Stomach smooth muscle (tissue), 2 donors: ENCODE measurements at regions not wholly inside any gene's neighbourhood (a gene's known extent, or its start where the extent isn't known, plus 50 kb on each side); places are given as distances from the start of the nearest gene placed in this dataset.

Experiments used
- H3K27ac ChIP-seq: one replicate; pipeline ENCODE4 v1.7.0; 2013; ENCODE audit warnings: mild to moderate bottlenecking, low read length, inconsistent platforms
- H3K27me3 ChIP-seq, 2 donors: one replicate each; pipeline ENCODE4 v1.7.0; 2013; ENCODE audit warnings: low read length in 2 of 2; ENCODE audit not compliant: insufficient read depth in 2 of 2, control insufficient read depth in 1 of 2
- H3K36me3 ChIP-seq, 2 donors: one replicate each; pipeline ENCODE4 v1.7.0; 2013; ENCODE audit warnings: low read length in 2 of 2; ENCODE audit not compliant: control insufficient read depth in 2 of 2, insufficient read depth in 2 of 2
- H3K4me1 ChIP-seq: one replicate; pipeline ENCODE4 v1.7.0; 2013; ENCODE audit warnings: low read length; ENCODE audit not compliant: control insufficient read depth, insufficient read depth
- H3K4me3 ChIP-seq, 2 donors: one replicate each; pipeline ENCODE4 v1.7.0; 2013; ENCODE audit warnings: low read length in 2 of 2
- H3K9ac ChIP-seq, 2 donors: one replicate each; pipeline ENCODE4 v1.7.0; 2013; ENCODE audit warnings: low read length in 2 of 2, mild to moderate bottlenecking in 1 of 2
- H3K9me3 ChIP-seq, 2 donors: one replicate each; pipeline ENCODE4 v1.7.0; 2013; ENCODE audit warnings: low read length in 2 of 2; ENCODE audit not compliant: control insufficient read depth in 2 of 2
- donor health status: healthy.
- donor health status: Pancreatic carcinoma.

- Histone ChIP-seq H3K9ac (no peak overlapping the region), H3K36me3 (no peaks in the 10 kb centered on the region), H3K27ac (peak overlapping the region; percentile 58), H3K27me3 (no peaks in the 10 kb centered on the region), H3K4me1 (peaks cover 52% of the 10 kb centered on the region), H3K9me3 (no peaks in the 10 kb centered on the region), H3K4me3 (no peak overlapping the region)
Observed at GRCh38 chr9:16277471-16277960, 593.0 kb downstream of the BNC2 start.

- Histone ChIP-seq H3K4me3 (no peak overlapping the region), H3K27ac (peak overlapping the region; percentile 58), H3K4me1 (peaks cover 52% of the 10 kb centered on the region), H3K9me3 (no peaks in the 10 kb centered on the region), H3K36me3 (no peaks in the 10 kb centered on the region), H3K27me3 (no peaks in the 10 kb centered on the region), H3K9ac (peak overlapping the region in 1 of 2 donors; percentile 36)
Observed at GRCh38 chr9:16278326-16278999, 592.0 kb downstream of the BNC2 start.

GRCh38 chr9:16281707-16282106, 588.8 kb downstream of the BNC2 start:
- Histone ChIP-seq H3K27me3 (no peaks in the 10 kb centered on the region), H3K4me1 (peaks cover 41% of the 10 kb centered on the region), H3K9ac (peak overlapping the region in 1 of 2 donors; percentile 21), H3K27ac (peak overlapping the region; percentile 24), H3K4me3 (no peak overlapping the region), H3K36me3 (no peaks in the 10 kb centered on the region), H3K9me3 (no peaks in the 10 kb centered on the region)

GRCh38 chr9:16282216-16282615, 588.3 kb downstream of the BNC2 start:
- no peaks in the 10 kb centered on the region for H3K9me3 ChIP-seq
- no peaks in the 10 kb centered on the region for H3K27me3 ChIP-seq
- H3K4me3 ChIP-seq: no peak overlapping the region
- no peaks in the 10 kb centered on the region for H3K36me3 ChIP-seq
- peaks cover 36% of the 10 kb centered on the region for H3K4me1 ChIP-seq
- no peak overlapping the region for H3K9ac ChIP-seq
- H3K27ac ChIP-seq: peak overlapping the region; percentile 55

GRCh38 chr9:16282718-16283117, 587.8 kb downstream of the BNC2 start:
- H3K27ac ChIP-seq: peak overlapping the region; percentile 55
- H3K4me3 ChIP-seq: no peak overlapping the region
- H3K36me3 ChIP-seq: no peaks in the 10 kb centered on the region
- no peaks in the 10 kb centered on the region for H3K9me3 ChIP-seq
- H3K4me1 ChIP-seq: peaks cover 31% of the 10 kb centered on the region
- no peaks in the 10 kb centered on the region for H3K27me3 ChIP-seq
- H3K9ac ChIP-seq: no peak overlapping the region

GRCh38 chr9:16286160-16286559, 584.3 kb downstream of the BNC2 start:
- Histone ChIP-seq H3K9me3 (no peaks in the 10 kb centered on the region), H3K27me3 (no peaks in the 10 kb centered on the region), H3K9ac (no peak overlapping the region), H3K4me1 (peaks cover 12% of the 10 kb centered on the region), H3K4me3 (no peak overlapping the region), H3K27ac (no peak overlapping the region), H3K36me3 (no peaks in the 10 kb centered on the region)

GRCh38 chr9:16289639-16290038, 580.8 kb downstream of the BNC2 start:
- Histone ChIP-seq H3K27ac (no peak overlapping the region), H3K4me1 (peaks cover 5% of the 10 kb centered on the region), H3K4me3 (no peak overlapping the region), H3K9ac (no peak overlapping the region), H3K36me3 (no peaks in the 10 kb centered on the region), H3K9me3 (peaks cover 0 to 2% of the 10 kb centered on the region in 2 donors), H3K27me3 (no peaks in the 10 kb centered on the region)

GRCh38 chr9:16290169-16290568, 580.3 kb downstream of the BNC2 start:
- H3K27me3 ChIP-seq: no peaks in the 10 kb centered on the region
- H3K4me1 ChIP-seq: peaks cover 6% of the 10 kb centered on the region
- H3K9me3 ChIP-seq: peaks cover 0 to 2% of the 10 kb centered on the region in 2 donors
- no peak overlapping the region for H3K27ac ChIP-seq
- H3K36me3 ChIP-seq: no peaks in the 10 kb centered on the region
- no peak overlapping the region for H3K9ac ChIP-seq
- H3K4me3 ChIP-seq: no peak overlapping the region

- H3K4me1 ChIP-seq: peaks cover 6% of the 10 kb centered on the region
- H3K36me3 ChIP-seq: no peaks in the 10 kb centered on the region
- H3K4me3 ChIP-seq: no peak overlapping the region
- no peaks in the 10 kb centered on the region for H3K27me3 ChIP-seq
- H3K9me3 ChIP-seq: peaks cover 0 to 2% of the 10 kb centered on the region in 2 donors
- H3K9ac ChIP-seq: no peak overlapping the region
- H3K27ac ChIP-seq: no peak overlapping the region
Observed at GRCh38 chr9:16291921-16292320, 578.5 kb downstream of the BNC2 start.

GRCh38 chr9:16293610-16294009, 576.9 kb downstream of the BNC2 start:
- H3K4me1 ChIP-seq: peaks cover 6% of the 10 kb centered on the region
- no peak overlapping the region for H3K9ac ChIP-seq
- no peaks in the 10 kb centered on the region for H3K27me3 ChIP-seq
- H3K36me3 ChIP-seq: no peaks in the 10 kb centered on the region
- peaks cover 0 to 2% of the 10 kb centered on the region in 2 donors for H3K9me3 ChIP-seq
- no peak overlapping the region for H3K4me3 ChIP-seq
- no peak overlapping the region for H3K27ac ChIP-seq

- no peak overlapping the region for H3K27ac ChIP-seq
- no peaks in the 10 kb centered on the region for H3K36me3 ChIP-seq
- H3K9me3 ChIP-seq: peaks cover 0 to 2% of the 10 kb centered on the region in 2 donors
- no peak overlapping the region for H3K4me3 ChIP-seq
- no peaks in the 10 kb centered on the region for H3K27me3 ChIP-seq
- no peak overlapping the region for H3K9ac ChIP-seq
- H3K4me1 ChIP-seq: peaks cover 6% of the 10 kb centered on the region
Observed at GRCh38 chr9:16294133-16294770, 576.2 kb downstream of the BNC2 start.
